ENCODE measurements at regions not wholly inside any gene's neighbourhood (a gene's known extent, or its start where the extent isn't known, plus 50 kb on each side); places are given as distances from the start of the nearest gene placed in this dataset.

- H3K4me1 Mint-ChIP-seq: peaks cover 6% of the 10 kb centered on the region
- TF ChIP-seq, protein P1, sequence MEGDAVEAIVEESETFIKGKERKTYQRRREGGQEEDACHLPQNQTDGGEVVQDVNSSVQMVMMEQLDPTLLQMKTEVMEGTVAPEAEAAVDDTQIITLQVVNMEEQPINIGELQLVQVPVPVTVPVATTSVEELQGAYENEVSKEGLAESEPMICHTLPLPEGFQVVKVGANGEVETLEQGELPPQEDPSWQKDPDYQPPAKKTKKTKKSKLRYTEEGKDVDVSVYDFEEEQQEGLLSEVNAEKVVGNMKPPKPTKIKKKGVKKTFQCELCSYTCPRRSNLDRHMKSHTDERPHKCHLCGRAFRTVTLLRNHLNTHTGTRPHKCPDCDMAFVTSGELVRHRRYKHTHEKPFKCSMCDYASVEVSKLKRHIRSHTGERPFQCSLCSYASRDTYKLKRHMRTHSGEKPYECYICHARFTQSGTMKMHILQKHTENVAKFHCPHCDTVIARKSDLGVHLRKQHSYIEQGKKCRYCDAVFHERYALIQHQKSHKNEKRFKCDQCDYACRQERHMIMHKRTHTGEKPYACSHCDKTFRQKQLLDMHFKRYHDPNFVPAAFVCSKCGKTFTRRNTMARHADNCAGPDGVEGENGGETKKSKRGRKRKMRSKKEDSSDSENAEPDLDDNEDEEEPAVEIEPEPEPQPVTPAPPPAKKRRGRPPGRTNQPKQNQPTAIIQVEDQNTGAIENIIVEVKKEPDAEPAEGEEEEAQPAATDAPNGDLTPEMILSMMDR (IDR thresholded peaks at IDR 0.05): no peak
- intact Hi-C loops (cut with micrococcal nuclease): no loop called here
Measured at GRCh38 chr5:125026867-125027731, 280.7 kb upstream of the ZNF608 start.

GRCh38 chr5:125032286-125032685, 285.8 kb upstream of the ZNF608 start:
- CTCF ChIA-PET: no interaction called here
- H3K4me3 Mint-ChIP-seq: no peak overlapping the region

More at GRCh38 chr5:125026867-125027731, 280.7 kb upstream of the ZNF608 start:
- CTCF ChIA-PET: no interaction called here
- Mint-ChIP-seq H3K36me3 (ENCODE audit: low read depth) (no peaks in the 10 kb centered on the region), H3K27ac (no peak overlapping the region), H3K4me3 (no peak overlapping the region), H3K27me3 (no peaks in the 10 kb centered on the region), H3K9me3 (no peaks in the 10 kb centered on the region)
- DNase-seq (no peak), ATAC-seq (ENCODE audit: low read depth) (no peak)
- POLR2A ChIA-PET: interaction anchor here (1.6 kb wide), 1 partner anchor 21 kb away, joined by 3 read pairs; no protein-coding TSS in a partner anchor

DNA sequence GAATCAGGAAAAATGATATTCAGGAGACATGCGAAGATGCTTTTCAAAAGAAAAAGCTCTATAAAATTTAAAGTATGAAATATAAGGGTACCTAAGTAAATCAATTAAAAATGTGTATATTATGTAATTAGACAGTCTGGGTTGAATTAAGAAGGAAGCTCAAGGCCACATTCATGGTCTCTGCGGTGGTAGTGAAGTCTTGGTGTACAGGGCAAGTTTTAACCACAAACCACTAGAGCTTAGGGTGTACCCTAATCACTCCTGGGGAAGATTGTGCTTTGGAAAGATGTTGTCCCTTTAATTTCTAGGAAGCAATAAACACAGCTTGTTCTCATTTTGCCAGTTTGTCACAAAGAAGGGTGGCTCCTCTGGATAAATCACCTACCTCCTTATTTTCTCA, 287.2 kb upstream of the ZNF608 start:
- DNase-seq (no peak), ATAC-seq (ENCODE audit: low read depth) (no peak)
- intact Hi-C loops (cut with micrococcal nuclease): no loop called here
- TF ChIP-seq, protein P1 (IDR thresholded peaks at IDR 0.05): no peak
- no peaks in the 10 kb centered on the region for H3K27me3 Mint-ChIP-seq
- peaks cover 24% of the 10 kb centered on the region for H3K4me1 Mint-ChIP-seq
- ChIA-PET POLR2A (interaction anchor here (0.6 kb wide), 1 partner anchor 344 kb away, joined by 3 read pairs; no protein-coding TSS in a partner anchor), CTCF (no interaction called here)
- H3K9me3 Mint-ChIP-seq: no peaks in the 10 kb centered on the region
- no peak overlapping the region for H3K27ac Mint-ChIP-seq
- H3K4me3 Mint-ChIP-seq: no peak overlapping the region
- H3K36me3 Mint-ChIP-seq (ENCODE audit: low read depth): no peaks in the 10 kb centered on the region

More at GRCh38 chr5:125032286-125032685, 285.8 kb upstream of the ZNF608 start:
- intact Hi-C loops (cut with micrococcal nuclease): no loop called here
- POLR2A ChIA-PET: no interaction called here
- H3K27ac Mint-ChIP-seq: no peak overlapping the region
- no peaks in the 10 kb centered on the region for H3K27me3 Mint-ChIP-seq
- ATAC-seq (ENCODE audit: low read depth) (no peak), DNase-seq (no peak)
- H3K4me1 Mint-ChIP-seq: peaks cover 11% of the 10 kb centered on the region
- TF ChIP-seq, protein P1 (IDR thresholded peaks at IDR 0.05): no peak
- H3K36me3 Mint-ChIP-seq (ENCODE audit: low read depth): no peaks in the 10 kb centered on the region
- no peaks in the 10 kb centered on the region for H3K9me3 Mint-ChIP-seq

DNA sequence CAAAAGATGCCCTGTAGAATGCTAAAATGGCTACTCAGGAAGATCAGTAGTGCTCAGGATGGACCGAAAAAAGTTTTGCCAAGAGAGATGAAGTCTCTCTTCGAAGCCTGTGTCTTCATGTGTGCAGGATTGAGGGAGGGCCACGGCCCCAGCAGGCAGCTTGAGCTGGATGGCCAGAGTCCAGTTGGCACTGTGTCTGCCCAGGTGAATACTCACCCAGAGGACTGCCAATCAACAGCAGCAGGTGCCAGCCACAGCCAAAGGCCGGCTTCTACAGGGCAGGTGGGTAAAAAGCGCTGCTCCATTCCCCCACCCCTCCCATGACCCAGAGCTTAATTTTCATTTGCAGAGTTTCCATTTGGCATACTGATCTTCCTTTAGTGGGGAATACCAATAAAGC, 287.9 kb upstream of the ZNF608 start:
- intact Hi-C loops (cut with micrococcal nuclease): no loop called here
- CTCF ChIA-PET: no interaction called here
- H3K4me1 Mint-ChIP-seq: peaks cover 31% of the 10 kb centered on the region

DNA sequence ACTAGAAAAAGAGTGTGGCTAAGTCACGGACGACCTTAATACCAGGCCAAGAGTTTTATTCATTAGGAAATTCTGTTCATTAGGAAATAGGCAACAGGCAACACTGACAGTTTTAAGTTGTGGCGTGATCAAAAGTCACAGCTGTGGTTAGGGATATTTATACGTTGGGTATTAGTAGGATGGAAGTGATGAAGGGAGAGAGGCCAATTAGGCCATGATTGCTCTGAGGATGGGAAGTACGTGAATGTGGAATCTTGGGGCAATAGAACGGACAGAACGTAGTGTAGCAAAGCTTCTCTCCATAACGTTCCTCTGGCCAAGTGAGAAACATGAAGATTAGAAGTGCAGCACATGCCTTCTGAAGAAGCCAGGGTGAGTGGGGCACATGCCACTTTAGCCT, 290.1 kb upstream of the ZNF608 start:
- no peak for ATAC-seq (ENCODE audit: low read depth)
- Mint-ChIP-seq H3K9me3 (no peaks in the 10 kb centered on the region), H3K27me3 (no peaks in the 10 kb centered on the region), H3K4me3 (no peak overlapping the region), H3K27ac (peak overlapping the region; percentile 8), H3K36me3 (ENCODE audit: low read depth) (no peaks in the 10 kb centered on the region), H3K4me1 (peaks cover 34% of the 10 kb centered on the region)
- intact Hi-C loops (cut with micrococcal nuclease): no loop called here
- TF ChIP-seq, protein P1 (IDR thresholded peaks at IDR 0.05): no peak
- ChIA-PET CTCF (no interaction called here), POLR2A (no interaction called here)
- no peak for DNase-seq

More for the DNA sequence above, 287.9 kb upstream of the ZNF608 start:
- H3K4me3 Mint-ChIP-seq: no peak overlapping the region
- H3K27me3 Mint-ChIP-seq: no peaks in the 10 kb centered on the region
- TF ChIP-seq, protein P1 (IDR thresholded peaks at IDR 0.05): no peak
- H3K9me3 Mint-ChIP-seq: no peaks in the 10 kb centered on the region
- no peak for ATAC-seq (ENCODE audit: low read depth)
- no peak overlapping the region for H3K27ac Mint-ChIP-seq
- DNase-seq: no peak
- no peaks in the 10 kb centered on the region for H3K36me3 Mint-ChIP-seq (ENCODE audit: low read depth)
- POLR2A ChIA-PET: interaction anchor here (0.7 kb wide), 1 partner anchor 9 kb away, joined by 3 read pairs; no protein-coding TSS in a partner anchor
